ENCODE measurements at regions not wholly inside any gene's neighbourhood (a gene's known extent, or its start where the extent isn't known, plus 50 kb on each side); places are given as distances from the start of the nearest gene placed in this dataset.
"Not testable (repeated sequence)": the region's sequence is repeated elsewhere in the genome, so short reads cannot be mapped to it uniquely, and the experiment has no call there.

GRCh38 chr16:73965591-73965990, 331.0 kb upstream of the PSMD7 start:
- Histone ChIP-seq H3K9me3 (ENCODE audit: control insufficient read depth, low read length) (no peaks in the 10 kb centered on the region), H3K36me3 (ENCODE audit: control insufficient read depth, insufficient read depth, low read length) (no peaks in the 10 kb centered on the region), H3K27me3 (ENCODE audit: control insufficient read depth, insufficient read depth, low read length) (no peaks in the 10 kb centered on the region), H3K4me3 (ENCODE audit: low read length) (no peak overlapping the region), H3K4me1 (ENCODE audit: control insufficient read depth, insufficient read depth, low read length) (no peaks in the 10 kb centered on the region), H3K9ac (ENCODE audit: low read length) (no peak overlapping the region)

- Histone ChIP-seq H3K4me3 (ENCODE audit: low read length) (no peak overlapping the region), H3K27me3 (ENCODE audit: control insufficient read depth, insufficient read depth, low read length) (no peaks in the 10 kb centered on the region), H3K9ac (ENCODE audit: low read length) (no peak overlapping the region)
Measured at GRCh38 chr16:73956587-73957494, 339.8 kb upstream of the PSMD7 start.

GRCh38 chr16:73955702-73956101, 340.9 kb upstream of the PSMD7 start:
- Histone ChIP-seq H3K4me3 (ENCODE audit: low read length) (no peak overlapping the region), H3K4me1 (ENCODE audit: control insufficient read depth, insufficient read depth, low read length) (no peaks in the 10 kb centered on the region), H3K36me3 (ENCODE audit: control insufficient read depth, insufficient read depth, low read length) (no peaks in the 10 kb centered on the region), H3K27me3 (ENCODE audit: control insufficient read depth, insufficient read depth, low read length) (no peaks in the 10 kb centered on the region), H3K9me3 (ENCODE audit: control insufficient read depth, low read length) (no peaks in the 10 kb centered on the region), H3K9ac (ENCODE audit: low read length) (no peak overlapping the region)

More at GRCh38 chr16:73956587-73957494, 339.8 kb upstream of the PSMD7 start:
- Histone ChIP-seq H3K36me3 (ENCODE audit: control insufficient read depth, insufficient read depth, low read length) (no peaks in the 10 kb centered on the region), H3K4me1 (ENCODE audit: control insufficient read depth, insufficient read depth, low read length) (no peaks in the 10 kb centered on the region), H3K9me3 (ENCODE audit: control insufficient read depth, low read length) (no peaks in the 10 kb centered on the region)

- no peaks in the 10 kb centered on the region for H3K36me3 ChIP-seq (ENCODE audit: control insufficient read depth, insufficient read depth, low read length)
- no peaks in the 10 kb centered on the region for H3K9me3 ChIP-seq (ENCODE audit: control insufficient read depth, low read length)
- H3K4me3 ChIP-seq (ENCODE audit: low read length): no peak overlapping the region
- no peak overlapping the region for H3K9ac ChIP-seq (ENCODE audit: low read length)
- H3K27me3 ChIP-seq (ENCODE audit: control insufficient read depth, insufficient read depth, low read length): no peaks in the 10 kb centered on the region
- H3K4me1 ChIP-seq (ENCODE audit: control insufficient read depth, insufficient read depth, low read length): no peaks in the 10 kb centered on the region
Measured at GRCh38 chr16:73955255-73955654, 341.4 kb upstream of the PSMD7 start.

- Histone ChIP-seq H3K9ac (ENCODE audit: low read length) (no peak overlapping the region), H3K9me3 (ENCODE audit: control insufficient read depth, low read length) (no peaks in the 10 kb centered on the region), H3K27me3 (ENCODE audit: control insufficient read depth, insufficient read depth, low read length) (no peaks in the 10 kb centered on the region), H3K36me3 (ENCODE audit: control insufficient read depth, insufficient read depth, low read length) (no peaks in the 10 kb centered on the region), H3K4me1 (ENCODE audit: control insufficient read depth, insufficient read depth, low read length) (no peaks in the 10 kb centered on the region), H3K4me3 (ENCODE audit: low read length) (no peak overlapping the region)
Measured at GRCh38 chr16:73951481-73951880, 345.1 kb upstream of the PSMD7 start.

- Histone ChIP-seq H3K9me3 (ENCODE audit: control insufficient read depth, low read length) (no peaks in the 10 kb centered on the region), H3K4me1 (ENCODE audit: control insufficient read depth, insufficient read depth, low read length) (no peaks in the 10 kb centered on the region), H3K27me3 (ENCODE audit: control insufficient read depth, insufficient read depth, low read length) (no peaks in the 10 kb centered on the region), H3K9ac (ENCODE audit: low read length) (no peak overlapping the region), H3K36me3 (ENCODE audit: control insufficient read depth, insufficient read depth, low read length) (no peaks in the 10 kb centered on the region), H3K4me3 (ENCODE audit: low read length) (no peak overlapping the region)
Measured at GRCh38 chr16:73949574-73950320, 346.9 kb upstream of the PSMD7 start.

GRCh38 chr16:73945631-73946030, 351.0 kb upstream of the PSMD7 start:
- H3K4me1 ChIP-seq (ENCODE audit: control insufficient read depth, insufficient read depth, low read length): no peaks in the 10 kb centered on the region
- no peaks in the 10 kb centered on the region for H3K9me3 ChIP-seq (ENCODE audit: control insufficient read depth, low read length)
- no peak overlapping the region for H3K9ac ChIP-seq (ENCODE audit: low read length)
- no peaks in the 10 kb centered on the region for H3K27me3 ChIP-seq (ENCODE audit: control insufficient read depth, insufficient read depth, low read length)
- no peak overlapping the region for H3K4me3 ChIP-seq (ENCODE audit: low read length)
- no peaks in the 10 kb centered on the region for H3K36me3 ChIP-seq (ENCODE audit: control insufficient read depth, insufficient read depth, low read length)

GRCh38 chr16:73943184-73943583, 353.4 kb upstream of the PSMD7 start:
- not testable (repeated sequence) for H3K9ac ChIP-seq (ENCODE audit: low read length); H3K27me3 ChIP-seq (ENCODE audit: control insufficient read depth, insufficient read depth, low read length); H3K4me1 ChIP-seq (ENCODE audit: control insufficient read depth, insufficient read depth, low read length); H3K4me3 ChIP-seq (ENCODE audit: low read length); H3K9me3 ChIP-seq (ENCODE audit: control insufficient read depth, low read length); H3K36me3 ChIP-seq (ENCODE audit: control insufficient read depth, insufficient read depth, low read length)

- H3K9ac ChIP-seq (ENCODE audit: low read length); H3K27me3 ChIP-seq (ENCODE audit: control insufficient read depth, insufficient read depth, low read length); H3K4me3 ChIP-seq (ENCODE audit: low read length); H3K36me3 ChIP-seq (ENCODE audit: control insufficient read depth, insufficient read depth, low read length); H3K4me1 ChIP-seq (ENCODE audit: control insufficient read depth, insufficient read depth, low read length); H3K9me3 ChIP-seq (ENCODE audit: control insufficient read depth, low read length): not testable (repeated sequence)
Measured at GRCh38 chr16:73940786-73941185, 355.8 kb upstream of the PSMD7 start.

GRCh38 chr16:73923951-73924350, 372.7 kb upstream of the PSMD7 start:
- Histone ChIP-seq H3K4me1 (ENCODE audit: control insufficient read depth, insufficient read depth, low read length) (no peaks in the 10 kb centered on the region), H3K27me3 (ENCODE audit: control insufficient read depth, insufficient read depth, low read length) (no peaks in the 10 kb centered on the region), H3K9me3 (ENCODE audit: control insufficient read depth, low read length) (no peaks in the 10 kb centered on the region), H3K4me3 (ENCODE audit: low read length) (no peak overlapping the region), H3K9ac (ENCODE audit: low read length) (no peak overlapping the region), H3K36me3 (ENCODE audit: control insufficient read depth, insufficient read depth, low read length) (no peaks in the 10 kb centered on the region)

GRCh38 chr16:73921295-73921694, 375.3 kb upstream of the PSMD7 start:
- no peaks in the 10 kb centered on the region for H3K27me3 ChIP-seq (ENCODE audit: control insufficient read depth, insufficient read depth, low read length)
- H3K36me3 ChIP-seq (ENCODE audit: control insufficient read depth, insufficient read depth, low read length): no peaks in the 10 kb centered on the region
- no peaks in the 10 kb centered on the region for H3K9me3 ChIP-seq (ENCODE audit: control insufficient read depth, low read length)
- no peak overlapping the region for H3K9ac ChIP-seq (ENCODE audit: low read length)
- H3K4me1 ChIP-seq (ENCODE audit: control insufficient read depth, insufficient read depth, low read length): no peaks in the 10 kb centered on the region
- H3K4me3 ChIP-seq (ENCODE audit: low read length): no peak overlapping the region

- Histone ChIP-seq H3K4me1 (ENCODE audit: control insufficient read depth, insufficient read depth, low read length) (no peaks in the 10 kb centered on the region), H3K9me3 (ENCODE audit: control insufficient read depth, low read length) (no peaks in the 10 kb centered on the region), H3K9ac (ENCODE audit: low read length) (no peak overlapping the region), H3K4me3 (ENCODE audit: low read length) (no peak overlapping the region), H3K36me3 (ENCODE audit: control insufficient read depth, insufficient read depth, low read length) (no peaks in the 10 kb centered on the region), H3K27me3 (ENCODE audit: control insufficient read depth, insufficient read depth, low read length) (peaks cover 4% of the 10 kb centered on the region)
Measured at GRCh38 chr16:73916829-73917594, 379.6 kb upstream of the PSMD7 start.
